Smooth muscle cell (in vitro differentiated cells): ENCODE measurements at regions not wholly inside any gene's neighbourhood (a gene's known extent, or its start where the extent isn't known, plus 50 kb on each side); places are given as distances from the start of the nearest gene placed in this dataset.

Source experiments
- DNase-seq: peaks from one replicate; lab custom pipeline; 2025; ENCODE audit not compliant: unreplicated experiment; lab: John Stamatoyannopoulos, UW
- H2AFZ ChIP-seq: fragments of 200-600 bp; sonication (generic); 2 replicates; pipeline ENCODE4 v1.6.0; 2016; ENCODE audit warnings: antibody characterized with exemption, low read depth, mild to moderate bottlenecking
- H3F3A ChIP-seq: fragments of 200-600 bp; sonication (generic); 2 replicates; pipeline ENCODE4 v1.6.0; 2017; ENCODE audit warnings: antibody characterized with exemption, low read depth
- H3K27ac ChIP-seq: fragments of 200-600 bp; sonication (generic); 2 replicates; pipeline ENCODE4 v1.5.1; 2016; ENCODE audit warnings: low read depth, mild to moderate bottlenecking
- H3K27me3 ChIP-seq: fragments of 200-600 bp; sonication (generic); 2 replicates; pipeline ENCODE4 v1.6.1; 2016; ENCODE audit warnings: low read depth, mild to moderate bottlenecking
- H3K36me3 ChIP-seq: fragments of 200-600 bp; sonication (generic); 2 replicates; pipeline ENCODE4 v1.5.1; 2016; ENCODE audit warnings: low read depth
- H3K4me1 ChIP-seq: fragments of 200-600 bp; sonication (generic); 2 replicates; pipeline ENCODE4 v1.5.1; 2016; ENCODE audit warnings: low read depth
- H3K4me2 ChIP-seq: fragments of 200-600 bp; sonication (generic); 2 replicates; pipeline ENCODE4 v1.6.0; 2016; ENCODE audit warnings: mild to moderate bottlenecking
- H3K4me3 ChIP-seq: fragments of 200-600 bp; sonication (generic); 2 replicates; pipeline ENCODE4 v1.5.1; 2016; ENCODE audit warnings: mild to moderate bottlenecking
- H3K79me2 ChIP-seq: fragments of 200-600 bp; sonication (generic); 2 replicates; pipeline ENCODE4 v1.6.0; 2016; ENCODE audit warnings: low read depth, mild to moderate bottlenecking
- H3K9ac ChIP-seq: fragments of 200-600 bp; sonication (generic); 2 replicates; pipeline ENCODE4 v1.6.0; 2016; ENCODE audit warnings: low read depth
- H3K9me3 ChIP-seq: fragments of 200-600 bp; sonication (generic); replicated peaks from 2 replicates; pipeline ENCODE4 v1.5.1; 2016; ENCODE audit warnings: low read depth
- H4K20me1 ChIP-seq: fragments of 200-600 bp; sonication (generic); 2 replicates; pipeline ENCODE4 v1.6.0; 2016; ENCODE audit warnings: low read depth
- WGBS: methylation state at CpG from one replicate; pipeline ENCODE4 v1.1.7; 2016; ENCODE audit warnings: low lambda C conversion rate; 5-methylcytosine and 5-hydroxymethylcytosine counted together
- TF ChIP-seq, protein P1 (sequence below): fragments of 200-600 bp; sonication (generic); IDR thresholded peaks from 2 replicates; pipeline ENCODE4 v1.5.1; 2017; ENCODE audit warnings: borderline replicate concordance, mild to moderate bottlenecking, antibody characterized with exemption; ENCODE audit not compliant: insufficient read depth, poor library complexity, severe bottlenecking

DNA sequence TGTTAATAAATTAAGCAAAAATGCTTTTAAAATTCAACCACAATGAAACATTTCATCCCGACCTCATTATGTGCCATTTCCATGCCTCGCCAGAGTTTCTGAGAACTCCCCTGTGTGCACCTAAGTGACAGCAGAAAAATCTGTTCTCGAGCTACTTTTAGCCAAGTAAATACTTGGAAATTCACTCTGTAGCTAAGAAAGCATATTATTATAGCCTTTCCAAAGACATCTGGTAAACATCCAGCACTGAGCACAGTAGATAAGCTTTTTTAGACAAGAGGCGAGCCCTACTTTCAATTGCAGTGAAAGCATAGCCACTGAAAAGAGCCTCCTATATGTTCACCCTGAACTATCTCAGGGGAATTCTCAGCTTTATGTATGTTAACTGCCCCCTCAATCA is 242.8 kb upstream of the PSMD7 start:
- 68% methylated on average over 4 of the region's 4 CpGs for WGBS
- Histone ChIP-seq H3K4me2 (no peak overlapping the region), H3K36me3 (no peaks in the 10 kb centered on the region), H3K79me2 (no peaks in the 10 kb centered on the region), H3K9ac (no peak overlapping the region), H3F3A (no peaks in the 10 kb centered on the region), H3K27me3 (no peaks in the 10 kb centered on the region), H4K20me1 (no peaks in the 10 kb centered on the region), H3K27ac (no peak overlapping the region), H3K4me3 (no peak overlapping the region), H2AFZ (peak overlapping the region; percentile 5), H3K4me1 (no peaks in the 10 kb centered on the region), H3K9me3 (no peaks in the 10 kb centered on the region)
- DNase-seq = no peak
- TF ChIP-seq, protein P1, sequence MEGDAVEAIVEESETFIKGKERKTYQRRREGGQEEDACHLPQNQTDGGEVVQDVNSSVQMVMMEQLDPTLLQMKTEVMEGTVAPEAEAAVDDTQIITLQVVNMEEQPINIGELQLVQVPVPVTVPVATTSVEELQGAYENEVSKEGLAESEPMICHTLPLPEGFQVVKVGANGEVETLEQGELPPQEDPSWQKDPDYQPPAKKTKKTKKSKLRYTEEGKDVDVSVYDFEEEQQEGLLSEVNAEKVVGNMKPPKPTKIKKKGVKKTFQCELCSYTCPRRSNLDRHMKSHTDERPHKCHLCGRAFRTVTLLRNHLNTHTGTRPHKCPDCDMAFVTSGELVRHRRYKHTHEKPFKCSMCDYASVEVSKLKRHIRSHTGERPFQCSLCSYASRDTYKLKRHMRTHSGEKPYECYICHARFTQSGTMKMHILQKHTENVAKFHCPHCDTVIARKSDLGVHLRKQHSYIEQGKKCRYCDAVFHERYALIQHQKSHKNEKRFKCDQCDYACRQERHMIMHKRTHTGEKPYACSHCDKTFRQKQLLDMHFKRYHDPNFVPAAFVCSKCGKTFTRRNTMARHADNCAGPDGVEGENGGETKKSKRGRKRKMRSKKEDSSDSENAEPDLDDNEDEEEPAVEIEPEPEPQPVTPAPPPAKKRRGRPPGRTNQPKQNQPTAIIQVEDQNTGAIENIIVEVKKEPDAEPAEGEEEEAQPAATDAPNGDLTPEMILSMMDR = no peak

DNA sequence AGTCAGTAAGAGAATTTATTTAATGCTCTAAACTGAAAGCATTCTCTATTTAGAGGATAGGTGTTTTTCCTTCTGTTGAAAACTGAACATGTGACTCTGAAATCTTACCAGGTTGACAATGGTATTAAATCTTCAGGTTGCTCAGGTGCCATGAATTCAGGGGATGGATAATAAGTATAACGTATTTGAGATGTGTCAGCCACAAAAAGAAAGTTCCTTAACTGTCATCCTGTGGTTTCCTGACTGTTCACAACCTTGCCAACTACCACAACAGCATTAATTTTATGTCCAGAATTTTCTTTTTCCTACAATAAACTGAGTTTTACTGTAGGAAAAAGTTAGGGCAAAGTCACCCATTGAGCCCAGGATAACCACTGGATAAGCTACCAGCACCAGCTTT is 243.3 kb upstream of the PSMD7 start:
- no peaks in the 10 kb centered on the region for H3K9me3 ChIP-seq
- 67% methylated on average over 1 of the region's 1 CpG for WGBS
- no peak overlapping the region for H3K4me2 ChIP-seq
- H3K9ac ChIP-seq = no peak overlapping the region
- H4K20me1 ChIP-seq = no peaks in the 10 kb centered on the region
- no peaks in the 10 kb centered on the region for H3F3A ChIP-seq
- H3K27me3 ChIP-seq = no peaks in the 10 kb centered on the region
- H3K36me3 ChIP-seq = no peaks in the 10 kb centered on the region
- DNase-seq = no peak
- TF ChIP-seq, protein P1 = no peak
- H3K27ac ChIP-seq = no peak overlapping the region
- no peak overlapping the region for H3K4me3 ChIP-seq
- H3K79me2 ChIP-seq = no peaks in the 10 kb centered on the region
- H2AFZ ChIP-seq = no peak overlapping the region
- no peaks in the 10 kb centered on the region for H3K4me1 ChIP-seq

DNA sequence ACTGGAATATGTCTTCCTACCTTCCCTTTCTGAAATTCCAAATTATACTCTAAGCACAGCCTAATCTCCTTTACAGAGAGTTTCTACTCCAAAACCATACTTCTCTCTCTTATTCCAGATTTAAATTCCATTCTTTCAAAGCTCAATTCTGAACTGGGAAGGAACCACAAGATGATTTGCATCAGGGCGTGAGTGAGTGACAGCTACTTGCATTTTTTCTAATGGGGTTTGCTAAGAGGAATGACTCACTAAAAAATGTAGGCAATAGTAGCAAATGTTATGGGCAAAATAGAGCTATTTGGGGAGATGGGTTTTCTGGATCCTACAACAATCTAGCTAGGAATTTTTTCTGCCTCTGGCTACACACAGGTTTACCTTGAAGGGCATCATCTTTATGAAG is 244.6 kb upstream of the PSMD7 start:
- no peak overlapping the region for H2AFZ ChIP-seq
- no peak overlapping the region for H3K9ac ChIP-seq
- no peak overlapping the region for H3K4me3 ChIP-seq
- no peaks in the 10 kb centered on the region for H3K36me3 ChIP-seq
- no peaks in the 10 kb centered on the region for H3K4me1 ChIP-seq
- H3K79me2 ChIP-seq = no peaks in the 10 kb centered on the region
- WGBS = 61% methylated on average over 1 of the region's 1 CpG
- TF ChIP-seq, protein P1 = no peak
- H4K20me1 ChIP-seq = no peaks in the 10 kb centered on the region
- no peaks in the 10 kb centered on the region for H3K9me3 ChIP-seq
- H3K27ac ChIP-seq = no peak overlapping the region
- no peak for DNase-seq
- H3K4me2 ChIP-seq = no peak overlapping the region
- H3K27me3 ChIP-seq = peaks cover 3% of the 10 kb centered on the region
- no peaks in the 10 kb centered on the region for H3F3A ChIP-seq

DNA sequence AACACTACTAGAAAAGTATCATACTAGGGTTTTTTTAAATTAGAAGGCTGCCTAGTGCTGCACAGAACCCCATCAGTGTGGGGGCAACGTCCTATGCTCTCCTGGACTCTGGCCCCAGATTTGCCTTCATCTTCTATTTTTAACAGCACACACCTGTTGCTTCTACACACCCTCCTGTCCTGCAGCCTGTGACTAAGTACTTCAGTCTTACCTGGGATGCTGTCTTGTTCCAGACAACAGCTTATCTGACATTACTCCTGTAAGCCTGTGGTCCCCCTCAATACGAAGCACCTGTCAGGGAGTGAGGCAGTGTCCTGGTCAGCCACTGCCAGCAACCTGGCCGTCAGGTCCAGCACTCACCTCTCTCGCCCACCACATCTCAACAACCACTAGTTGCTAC is 247.6 kb upstream of the PSMD7 start:
- TF ChIP-seq, protein P1 = no peak
- Histone ChIP-seq H3K9me3 (no peaks in the 10 kb centered on the region), H3K9ac (no peak overlapping the region), H3K27me3 (peaks cover 3% of the 10 kb centered on the region), H3K4me3 (no peak overlapping the region), H3K79me2 (no peaks in the 10 kb centered on the region), H3K36me3 (no peaks in the 10 kb centered on the region), H3K4me2 (no peak overlapping the region), H2AFZ (no peak overlapping the region), H3K4me1 (no peaks in the 10 kb centered on the region), H3F3A (no peaks in the 10 kb centered on the region), H4K20me1 (no peaks in the 10 kb centered on the region), H3K27ac (no peak overlapping the region)
- no peak for DNase-seq
- 91% methylated on average over 4 of the region's 4 CpGs for WGBS
